ENCODE measurements at regions not wholly inside any gene's neighbourhood (a gene's known extent, or its start where the extent isn't known, plus 50 kb on each side); places are given as distances from the start of the nearest gene placed in this dataset.
"Not testable (repeated sequence)": the region's sequence is repeated elsewhere in the genome, so short reads cannot be mapped to it uniquely, and the experiment has no call there.

DNA sequence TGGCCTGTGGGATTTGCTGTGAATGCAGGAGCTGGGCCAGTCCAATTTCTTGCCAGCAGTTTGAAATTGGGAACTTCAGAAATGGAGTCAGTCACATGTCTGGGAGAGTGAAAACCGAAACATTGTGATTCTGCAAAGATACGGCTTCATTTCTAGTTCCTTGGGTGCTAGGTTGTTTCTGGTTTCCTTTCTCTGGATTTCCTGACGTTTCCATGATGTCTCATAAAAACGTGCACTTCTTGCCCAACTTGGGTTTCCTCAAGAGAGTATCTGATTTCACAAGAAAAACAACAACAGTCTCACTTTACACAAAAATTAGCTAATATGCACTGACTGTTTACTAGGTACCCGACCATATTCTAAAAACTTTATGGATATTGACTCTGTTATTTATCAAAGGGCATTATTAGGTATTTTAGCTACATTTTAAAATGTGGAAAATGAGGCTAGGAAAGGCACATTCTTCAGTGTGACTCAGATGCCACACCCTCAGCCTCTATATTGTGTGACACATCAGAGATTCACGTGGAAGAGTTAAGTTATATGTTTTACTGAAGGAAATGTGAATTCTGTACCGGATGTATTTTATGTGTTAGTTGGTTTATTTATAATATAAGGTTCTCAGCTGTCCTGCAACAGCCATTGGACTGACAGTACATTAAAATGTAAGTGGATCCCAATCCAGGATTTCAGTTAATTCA lies 225.0 kb upstream of the PUDP start:
- DNase-seq = peak; percentile 51

DNA sequence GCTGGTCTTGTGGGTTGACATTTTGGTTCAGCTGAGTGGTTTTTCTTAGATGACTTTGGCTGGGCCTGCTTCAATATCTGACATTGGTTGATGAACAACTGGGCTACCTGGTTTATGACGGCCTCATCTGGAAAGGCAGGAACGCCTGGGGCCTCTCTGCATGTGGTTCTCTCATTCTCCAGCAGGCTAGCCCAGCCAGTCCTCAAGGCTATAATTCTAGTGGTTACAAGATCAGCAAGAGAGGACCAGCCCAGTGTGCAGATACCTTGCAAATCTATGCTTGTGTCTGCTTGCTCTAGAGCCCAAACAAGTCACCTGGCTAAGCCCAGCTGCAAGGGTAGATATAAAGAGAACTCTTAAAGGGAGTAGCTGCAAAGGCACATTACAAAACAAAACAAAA lies 214.2 kb upstream of the PUDP start:
- no peak for DNase-seq

DNA sequence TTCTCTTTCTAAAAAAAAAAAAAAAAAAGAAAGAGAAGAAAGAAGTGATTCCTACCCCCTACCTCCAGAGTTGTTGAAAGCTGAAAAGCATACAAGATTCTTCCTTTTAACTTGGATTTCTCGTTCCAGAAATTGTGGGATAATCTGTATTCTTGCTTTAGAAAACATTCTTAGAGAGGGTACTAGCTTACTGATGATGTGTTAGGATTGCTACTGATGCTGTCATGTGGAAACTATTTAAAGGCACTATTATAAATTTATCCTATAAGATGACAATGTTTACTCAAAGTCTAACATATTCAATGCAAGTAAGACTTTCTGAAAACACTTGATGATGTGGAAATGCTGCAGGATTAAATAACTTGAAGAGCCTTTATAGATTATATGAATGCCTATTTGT lies 204.0 kb upstream of the PUDP start:
- peak; percentile 41 for DNase-seq

DNA sequence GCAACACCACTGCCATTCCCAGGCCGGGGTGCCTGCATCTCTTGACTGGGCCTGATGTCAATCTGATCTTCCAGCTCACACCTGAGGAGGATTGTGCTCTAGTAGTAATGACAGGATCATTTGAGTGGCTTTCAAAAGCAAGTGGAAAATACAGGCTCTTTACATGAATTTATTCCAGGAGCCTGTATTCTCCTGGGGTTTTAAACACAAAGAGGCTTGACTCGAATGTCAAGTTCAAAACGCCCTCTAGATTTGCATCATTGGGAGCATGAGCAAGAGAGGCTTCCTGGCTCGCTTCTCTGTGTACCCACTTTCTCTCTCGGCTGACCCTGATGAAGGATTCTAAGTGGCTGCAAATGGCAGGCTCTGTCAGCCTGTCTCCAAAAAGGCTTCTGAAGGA lies 199.5 kb upstream of the PUDP start:
- DNase-seq = no peak

DNA sequence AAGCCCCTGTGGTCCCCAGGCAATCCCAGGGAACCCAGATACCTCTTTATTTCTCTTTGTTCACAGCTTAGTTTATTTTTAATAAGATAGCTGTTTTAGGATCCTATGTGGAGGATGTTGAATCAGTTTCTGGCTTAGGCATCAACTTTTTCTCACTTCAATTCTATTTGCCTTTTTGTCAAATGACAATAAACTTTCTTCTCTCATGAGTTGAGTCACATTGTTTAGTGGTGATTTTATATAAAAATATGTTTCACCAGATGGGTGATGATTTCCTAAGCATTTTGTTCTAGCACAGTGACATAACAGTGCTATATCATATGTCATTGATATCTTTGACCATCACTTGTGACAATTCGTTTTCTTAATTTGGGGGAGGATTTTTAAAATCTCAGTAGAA lies 198.1 kb upstream of the PUDP start:
- peak; percentile 44 for DNase-seq

DNA sequence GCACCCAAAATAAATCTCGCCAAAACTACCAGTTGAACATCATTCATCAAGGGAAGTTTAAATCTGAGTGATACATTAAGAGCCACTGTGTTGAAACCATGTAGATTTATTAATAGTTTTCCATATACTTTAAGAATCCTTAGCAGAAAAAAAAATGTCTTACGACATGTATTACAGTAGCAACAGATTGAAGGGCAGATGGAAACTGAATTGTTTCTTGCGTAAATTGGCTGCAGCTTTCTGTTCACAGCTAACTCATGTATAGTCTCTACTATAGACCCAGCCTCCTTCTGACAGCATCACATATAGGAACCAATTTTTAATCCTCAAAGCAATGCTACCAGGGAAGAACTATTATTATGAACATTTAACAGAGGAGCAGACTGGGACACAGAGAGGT lies 195.2 kb upstream of the PUDP start:
- DNase-seq = no peak

DNA sequence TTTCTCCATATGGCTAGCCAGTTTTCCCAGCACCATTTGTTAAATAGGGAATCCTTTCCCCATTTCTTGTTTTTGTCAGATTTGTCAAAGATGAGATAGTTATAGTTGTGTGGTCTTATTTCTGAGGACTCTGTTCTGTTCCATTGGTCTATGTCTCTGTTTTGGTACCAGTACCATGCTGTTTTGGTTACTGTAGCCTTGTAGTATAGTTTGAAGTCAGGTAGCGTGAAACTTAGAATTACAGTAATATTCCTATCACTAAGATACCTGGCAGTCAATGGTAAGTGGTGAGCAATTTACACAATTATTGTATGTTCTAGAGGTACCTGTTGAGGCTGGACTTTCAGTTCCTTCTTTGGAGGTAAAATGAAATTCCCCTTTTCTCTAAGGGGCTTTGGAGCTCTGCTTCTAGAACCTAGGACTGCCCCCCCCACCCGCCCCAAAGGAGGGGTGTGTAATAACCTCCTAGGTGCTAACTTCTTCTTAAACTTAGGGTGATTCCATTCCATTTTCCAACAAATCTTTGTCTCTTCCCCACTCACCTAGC lies 187.9 kb upstream of the PUDP start:
- DNase-seq = not testable (repeated sequence)

DNA sequence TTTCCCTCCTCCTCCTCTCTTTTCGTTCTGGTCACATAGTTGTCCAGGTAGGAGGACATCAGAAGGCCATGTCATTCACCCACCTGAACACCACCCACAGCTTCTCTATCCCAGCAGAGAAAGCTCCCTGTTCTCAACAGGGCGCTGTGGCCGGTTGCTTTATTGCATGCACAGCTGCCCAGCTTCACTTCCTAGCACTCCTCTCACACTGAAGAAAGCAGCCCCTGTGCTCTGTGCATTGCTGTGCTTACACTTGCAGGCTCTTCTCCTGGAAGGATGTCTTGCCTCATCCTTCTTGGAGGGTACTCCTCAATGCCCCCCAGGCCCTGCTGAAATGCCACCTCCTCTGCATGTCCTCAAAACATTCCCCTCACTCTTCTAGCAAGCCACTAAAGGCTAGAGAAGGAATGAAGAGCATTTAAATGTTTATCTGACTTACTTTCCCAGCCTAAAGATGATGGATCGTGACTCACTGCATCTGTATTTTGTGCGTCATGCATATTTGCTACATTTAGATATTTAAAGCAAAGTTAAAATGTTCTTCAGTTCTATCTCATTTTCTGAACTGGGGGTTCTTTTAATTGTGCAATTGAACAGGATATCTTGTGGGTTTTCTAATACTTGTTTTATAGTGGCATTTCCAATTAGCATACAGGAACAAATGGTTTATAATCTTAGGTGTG lies 186.4 kb upstream of the PUDP start:
- DNase-seq = peak; percentile 91

DNA sequence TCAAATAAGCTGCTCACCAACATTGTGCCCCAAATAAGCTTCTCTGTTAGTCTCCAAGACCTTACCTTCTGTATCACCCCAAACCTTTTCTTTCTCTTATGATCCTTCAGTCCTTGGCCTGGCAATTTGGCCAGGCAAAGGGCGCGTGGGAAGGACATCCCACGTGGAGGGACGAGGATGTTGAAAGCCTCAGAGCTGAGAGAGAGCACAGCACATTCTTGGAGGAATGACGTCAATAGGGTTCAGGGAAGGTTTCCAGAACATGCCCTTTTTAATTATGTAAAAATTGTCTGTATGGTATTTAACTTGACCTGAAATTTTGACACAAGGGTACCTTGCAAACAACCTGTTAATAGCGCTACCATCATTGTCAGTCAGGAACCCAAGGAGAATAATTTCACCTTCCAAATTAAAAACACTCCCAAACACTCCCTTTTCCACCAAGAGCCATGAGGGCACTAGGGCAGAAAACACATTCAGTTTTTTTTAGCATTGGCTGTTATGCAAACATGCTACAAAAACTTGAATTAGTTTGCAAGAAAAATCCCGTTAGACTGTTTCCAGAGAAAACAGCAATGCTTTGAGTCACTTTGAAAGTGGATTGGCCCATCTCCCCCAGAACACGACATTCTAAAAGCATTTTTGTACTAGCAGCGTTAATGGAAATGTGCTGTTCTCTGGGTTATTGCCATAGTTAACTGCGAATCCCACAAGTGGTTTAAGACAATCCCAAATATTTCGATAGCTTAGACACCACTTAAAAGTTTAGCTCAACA lies 183.2 kb upstream of the PUDP start:
- peak; percentile 95 for DNase-seq

DNA sequence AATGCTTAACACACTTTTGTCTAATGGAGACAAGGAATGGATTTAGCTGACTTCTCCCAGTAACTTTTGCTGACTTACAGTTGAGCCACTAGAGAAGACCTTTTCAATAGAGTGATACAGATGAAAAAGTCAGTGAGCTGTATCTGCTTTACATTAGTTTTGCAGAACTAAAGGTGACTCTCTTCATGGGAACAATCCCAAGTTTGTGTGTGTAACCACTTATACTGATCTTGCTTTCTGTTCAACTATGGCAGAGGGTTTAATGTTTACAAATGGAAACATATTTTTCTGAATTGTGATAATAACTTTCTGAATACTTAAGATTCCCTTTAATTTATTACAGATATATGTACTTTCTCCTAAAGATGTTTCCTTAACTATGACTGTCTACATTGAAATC lies 182.6 kb upstream of the PUDP start:
- DNase-seq = peak; percentile 51

DNA sequence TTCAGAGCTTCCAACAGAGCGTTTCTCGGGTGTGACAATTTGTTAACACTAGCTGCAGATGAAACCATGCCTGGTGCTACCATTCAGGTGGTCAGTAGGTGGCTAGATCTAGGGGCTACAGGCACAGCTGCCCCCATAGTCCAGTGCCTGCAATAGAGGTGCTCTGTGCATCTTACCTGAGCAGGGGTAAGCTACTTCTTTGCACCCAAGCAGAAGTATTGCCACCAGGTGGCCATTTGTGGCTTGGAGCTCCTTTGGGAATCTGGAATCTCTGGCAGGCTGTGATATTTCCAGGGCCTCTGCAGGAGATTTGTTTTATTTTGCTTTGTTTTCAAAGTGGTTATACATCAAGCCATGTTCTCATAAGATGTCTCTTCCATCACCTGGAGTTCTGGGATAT lies 170.7 kb upstream of the PUDP start:
- DNase-seq = no peak

DNA sequence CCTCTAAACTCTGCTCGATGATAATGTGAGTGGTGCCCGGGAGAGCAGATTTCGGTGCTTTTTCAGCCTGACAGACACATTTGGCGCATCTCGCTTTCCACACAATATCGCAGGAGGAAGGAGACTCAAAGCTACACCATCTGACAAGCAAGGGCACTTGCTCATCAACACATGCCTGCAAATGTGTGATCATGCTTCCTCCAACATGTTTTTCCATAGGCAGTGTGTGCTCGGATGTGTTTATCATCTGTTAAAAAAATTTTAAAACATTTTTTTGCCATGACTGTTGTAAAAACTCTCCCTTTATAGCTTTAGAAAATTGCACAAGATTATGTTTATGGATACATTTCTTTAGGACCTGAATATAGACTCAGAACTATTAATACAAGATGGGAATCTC lies 170.3 kb upstream of the PUDP start:
- peak; percentile 64 for DNase-seq

DNA sequence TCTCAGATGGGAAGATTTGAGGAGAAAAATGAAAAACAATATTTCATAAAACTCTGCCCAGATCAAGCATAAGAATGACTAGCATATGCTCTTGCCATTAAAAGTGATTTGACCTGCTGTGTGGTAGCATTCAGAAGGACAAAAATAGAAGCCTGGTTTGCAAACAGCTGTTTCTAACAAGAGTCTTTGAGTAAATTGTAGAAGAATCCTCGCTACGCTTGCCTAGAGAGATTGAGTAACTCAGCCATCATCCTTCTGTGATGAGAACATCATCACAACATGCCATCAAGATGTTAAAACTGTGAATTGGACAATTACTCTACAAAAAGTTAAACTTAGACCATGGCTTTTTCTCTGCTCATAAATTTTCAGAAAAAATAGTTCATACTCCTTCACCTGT lies 168.9 kb upstream of the PUDP start:
- DNase-seq = peak; percentile 67

DNA sequence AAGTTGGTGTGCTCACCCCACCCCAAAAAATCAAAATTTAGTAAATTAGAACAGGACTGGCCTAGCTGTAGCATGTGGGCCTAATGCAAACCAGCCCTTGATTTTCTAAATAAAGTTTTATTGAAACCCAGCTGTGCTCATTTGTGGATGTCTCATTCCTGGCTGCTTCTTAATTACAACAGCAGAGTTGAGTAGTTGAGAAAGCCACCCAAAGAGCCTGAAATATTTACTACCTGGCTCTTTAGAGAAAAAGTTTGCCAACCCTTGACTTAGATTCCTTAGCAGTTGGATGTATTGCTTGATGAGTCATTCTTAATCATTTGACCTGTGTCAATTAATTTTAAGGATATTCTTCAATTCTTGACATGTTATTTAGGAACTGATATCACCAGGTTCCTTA lies 168.3 kb upstream of the PUDP start:
- DNase-seq = peak; percentile 18

DNA sequence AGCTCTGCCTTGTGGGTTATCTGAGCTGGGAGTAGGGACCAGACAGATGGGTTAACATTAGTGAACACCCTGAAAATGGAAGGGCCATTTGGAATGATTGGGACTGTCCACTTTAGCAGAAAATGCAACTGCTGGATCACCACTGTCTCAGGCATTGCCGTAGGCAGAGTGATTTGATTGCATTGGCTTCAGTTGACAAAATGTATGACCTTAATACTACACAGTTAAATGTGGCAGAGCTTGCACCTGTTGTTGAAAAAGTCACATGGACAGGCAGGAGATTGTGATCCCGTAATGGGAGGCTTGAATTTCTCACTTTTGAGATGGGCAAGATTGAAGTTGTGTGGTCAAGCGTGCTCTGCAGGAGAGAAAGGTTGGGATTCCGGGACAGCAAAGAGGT lies 166.5 kb upstream of the PUDP start:
- no peak for DNase-seq

DNA sequence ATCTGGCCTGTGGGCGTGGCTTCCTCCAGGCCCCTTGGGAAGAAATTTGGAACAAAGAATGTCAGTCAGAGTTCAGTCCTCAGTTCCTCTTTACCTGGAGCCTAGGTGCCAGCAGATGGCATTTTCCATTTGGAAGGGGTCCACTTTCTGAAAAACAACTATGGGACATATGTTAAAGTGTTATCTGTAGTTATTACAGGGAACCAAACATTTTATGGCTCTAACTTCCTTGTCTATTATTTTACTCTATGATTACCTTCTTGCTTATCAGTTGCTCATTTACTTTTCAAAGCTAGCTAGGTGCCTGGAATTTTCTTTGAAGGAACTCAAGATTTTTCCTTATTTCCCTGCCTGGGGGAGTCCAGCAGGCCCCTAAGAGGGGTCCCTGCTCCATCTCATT lies 159.8 kb upstream of the PUDP start:
- DNase-seq = no peak

DNA sequence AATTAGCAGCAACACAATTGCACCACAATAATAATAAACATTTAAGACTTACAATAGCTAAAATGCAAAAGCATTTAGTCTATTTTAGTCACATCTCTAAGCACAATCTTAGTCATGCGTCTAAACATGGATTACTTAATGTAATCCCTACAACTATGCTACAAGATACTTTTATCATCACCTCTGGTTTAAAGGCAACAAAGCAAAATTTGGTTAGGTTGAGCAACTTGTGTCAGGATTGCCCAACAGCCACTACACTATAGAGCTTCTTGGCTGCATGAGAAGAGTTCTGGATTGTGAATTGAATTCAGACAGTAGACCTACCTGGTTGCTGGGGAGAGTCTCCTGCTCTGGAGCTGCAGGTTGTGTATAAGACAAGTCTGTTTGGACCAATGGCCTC lies 146.5 kb upstream of the PUDP start:
- no peak for DNase-seq

DNA sequence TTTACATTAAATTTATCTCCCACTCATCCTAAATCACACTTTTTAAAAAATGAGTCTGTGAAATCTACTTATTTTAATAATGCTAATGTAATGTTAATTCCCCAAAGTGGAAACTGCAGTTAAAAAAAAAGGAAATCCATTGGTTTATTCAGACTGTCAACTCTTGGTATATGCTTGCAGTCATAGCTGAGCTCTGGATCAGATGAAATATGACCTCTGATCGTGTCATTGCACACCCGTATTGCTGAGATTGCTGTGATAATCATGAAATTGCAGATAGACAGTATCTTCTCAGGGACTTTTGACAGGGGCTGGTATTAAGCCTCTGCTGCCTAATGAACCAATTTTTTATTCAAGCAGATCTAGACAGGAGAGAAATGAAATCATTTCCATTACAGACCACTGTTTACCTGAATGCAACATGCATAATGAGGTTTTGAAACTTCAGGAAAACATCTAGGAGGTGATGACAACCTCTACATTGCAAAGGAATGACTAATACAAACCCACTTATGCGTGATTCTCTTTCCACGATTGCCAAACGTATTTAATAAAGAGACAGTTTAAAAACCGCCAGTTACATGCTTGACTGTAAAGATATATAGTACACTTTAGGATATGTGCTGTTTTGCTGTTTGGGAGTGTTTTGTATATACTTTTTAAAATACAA lies 138.3 kb upstream of the PUDP start:
- DNase-seq = peak; percentile 41

DNA sequence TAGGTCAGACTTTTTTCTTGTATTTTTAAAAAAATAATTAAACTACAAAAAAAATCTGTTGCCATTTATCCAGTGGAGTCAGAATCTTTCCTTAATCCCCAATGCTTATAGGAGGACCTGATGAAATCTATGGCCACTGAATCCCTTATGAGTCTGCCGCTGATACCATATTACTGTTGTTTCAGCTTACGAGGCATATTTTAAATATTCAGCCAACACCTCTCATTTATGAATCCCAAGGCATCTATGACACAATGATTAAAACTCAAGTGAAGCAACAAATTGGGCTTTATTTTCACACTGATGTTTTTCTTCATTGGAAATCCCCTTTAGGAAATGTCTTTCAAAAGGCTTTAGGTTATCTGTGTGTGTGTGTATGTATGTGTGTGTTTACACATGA lies 137.8 kb upstream of the PUDP start:
- no peak for DNase-seq

DNA sequence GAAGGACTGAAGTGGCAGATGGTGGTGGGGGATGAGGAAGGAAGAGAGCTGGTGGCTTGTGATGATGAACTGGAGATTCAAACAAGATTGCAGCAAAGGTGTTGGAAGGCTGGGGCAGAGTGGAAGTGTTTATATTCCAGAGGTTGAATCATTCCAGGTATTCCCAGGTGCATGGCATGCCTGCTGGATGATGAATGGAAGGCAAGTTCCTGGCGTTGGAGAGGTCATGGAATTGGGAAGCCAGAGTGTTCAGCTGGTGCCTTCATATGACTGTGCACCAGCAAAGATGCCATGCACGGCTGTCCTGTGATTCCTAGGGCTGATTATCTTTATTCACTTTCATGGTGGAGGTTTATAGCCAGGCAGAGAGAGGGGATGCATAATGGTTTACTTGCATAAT lies 135.8 kb upstream of the PUDP start:
- no peak for DNase-seq

DNA sequence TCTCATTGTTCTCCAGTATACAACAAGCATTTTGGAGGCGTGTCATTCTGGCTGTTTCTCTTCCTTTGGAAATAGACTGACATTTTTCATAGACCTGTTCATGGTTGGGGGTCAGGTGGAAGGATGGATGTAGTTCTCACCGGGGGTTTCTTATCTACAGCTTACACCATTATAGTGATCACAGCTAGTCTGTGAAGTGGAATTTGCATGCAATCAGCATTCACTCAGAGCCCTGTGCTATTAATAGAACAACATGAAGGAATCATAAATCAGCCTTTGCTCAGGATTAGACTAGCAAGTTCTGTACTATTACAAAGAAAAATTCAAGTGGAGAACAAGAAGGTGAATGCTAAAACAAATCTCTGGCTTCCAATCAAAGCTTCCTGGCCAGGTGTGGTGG lies 132.6 kb upstream of the PUDP start:
- no peak for DNase-seq

DNA sequence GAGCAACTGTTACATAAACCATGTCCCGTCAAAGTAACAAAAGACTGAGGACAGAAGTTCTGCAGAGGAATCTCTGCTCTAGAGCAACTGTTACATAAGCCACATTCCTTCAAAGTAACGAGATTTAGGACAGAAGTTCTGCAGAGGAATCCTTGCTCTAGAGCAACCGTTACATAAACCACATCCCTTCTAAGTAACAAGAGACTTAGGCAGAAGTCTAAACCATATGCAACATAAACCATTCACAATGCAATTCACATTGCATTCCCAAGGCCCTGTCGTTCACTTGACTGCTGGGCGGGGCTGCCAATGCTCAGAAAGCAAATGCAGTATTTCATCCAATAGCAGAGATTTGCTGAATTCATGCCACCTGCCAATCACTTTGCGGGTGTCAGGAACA lies 124.4 kb upstream of the PUDP start:
- peak; percentile 22 for DNase-seq

DNA sequence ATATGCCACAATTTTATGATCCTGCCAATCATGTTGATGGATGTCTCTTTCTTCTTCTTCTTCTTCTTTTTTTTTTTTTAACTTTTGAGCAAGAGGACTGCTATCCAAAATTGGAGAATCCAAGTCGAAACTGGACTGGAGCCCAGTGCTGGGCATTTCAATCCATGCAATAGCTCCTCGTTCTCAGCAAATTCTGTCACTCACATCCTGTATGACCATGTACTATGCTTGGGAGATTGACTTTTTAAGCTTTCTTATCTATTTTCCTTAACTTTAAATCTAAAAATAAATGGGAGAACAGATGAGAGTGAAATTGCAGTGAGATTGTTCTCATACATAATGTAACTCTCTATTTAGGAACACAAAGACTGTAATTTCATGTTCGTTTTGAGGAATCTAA lies 123.0 kb upstream of the PUDP start:
- DNase-seq = no peak

All from fibroblast of skin of right biceps (primary cell).